ENCODE measurements at regions not wholly inside any gene's neighbourhood (a gene's known extent, or its start where the extent isn't known, plus 50 kb on each side); places are given as distances from the start of the nearest gene placed in this dataset.
"Not testable (repeated sequence)": the region's sequence is repeated elsewhere in the genome, so short reads cannot be mapped to it uniquely, and the experiment has no call there.

DNA sequence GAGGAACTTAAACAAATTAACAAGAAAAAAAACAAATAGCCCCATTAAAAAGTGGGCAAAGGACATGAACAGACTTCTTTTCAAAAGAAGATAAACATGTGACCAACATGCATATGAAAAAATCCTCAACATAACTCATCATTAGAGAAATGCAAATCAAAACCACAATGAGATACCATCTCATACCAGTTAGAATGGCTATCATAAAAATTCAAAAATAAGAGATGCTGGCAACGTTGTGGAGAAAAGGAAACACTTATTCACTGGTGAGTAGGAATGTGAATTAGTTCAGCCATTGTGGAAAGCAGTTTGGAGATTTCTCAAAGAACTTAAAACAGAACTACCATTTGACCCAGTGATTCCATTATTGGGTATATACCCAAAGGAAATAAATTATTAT, 189.1 kb upstream of the TMEM106B start:
- not testable (repeated sequence) for TF ChIP-seq CTCF (IDR thresholded peaks at IDR 0.05; ENCODE audit: low read length); EZH2 (optimal IDR thresholded peaks at IDR 0.05; ENCODE audit: low read depth, low read length)

All from MM.1S (cell line).